Dermis blood vessel endothelial cell (primary cell): ENCODE measurements at regions not wholly inside any gene's neighbourhood (a gene's known extent, or its start where the extent isn't known, plus 50 kb on each side); places are given as distances from the start of the nearest gene placed in this dataset.
"Not testable (repeated sequence)": the region's sequence is repeated elsewhere in the genome, so short reads cannot be mapped to it uniquely, and the experiment has no call there.

Source experiments
- DNase-seq: peaks from one replicate; pipeline ENCODE4 v3.0.0; 2010

- DNase-seq, result no peak
Observed at GRCh38 chr14:87041290-87042020, 951.5 kb downstream of the GALC start.

- no peak for DNase-seq
Observed at GRCh38 chr14:87034680-87035079, 958.3 kb downstream of the GALC start.

GRCh38 chr14:87030197-87030596 is 962.8 kb downstream of the GALC start:
- no peak for DNase-seq

GRCh38 chr14:87020106-87020505 is 972.9 kb downstream of the GALC start:
- not testable (repeated sequence) for DNase-seq

- DNase-seq, result no peak
Observed at GRCh38 chr14:87018294-87018693, 974.7 kb downstream of the GALC start.

- no peak for DNase-seq
Observed at GRCh38 chr14:87017335-87017734, 975.6 kb downstream of the GALC start.

- DNase-seq, result no peak
Observed at GRCh38 chr14:87014856-87015255, 978.1 kb downstream of the GALC start.

GRCh38 chr14:87013583-87013982 is 979.4 kb downstream of the GALC start:
- DNase-seq, result no peak

GRCh38 chr14:87008965-87009364 is 984.0 kb downstream of the GALC start:
- DNase-seq, result no peak

GRCh38 chr14:87005280-87005679 is 987.7 kb downstream of the GALC start:
- no peak for DNase-seq

GRCh38 chr14:87002776-87003175 is 990.2 kb downstream of the GALC start:
- no peak for DNase-seq

GRCh38 chr14:87001333-87001732 is 991.6 kb downstream of the GALC start:
- no peak for DNase-seq

- no peak for DNase-seq
Observed at GRCh38 chr14:87000081-87000480, 992.9 kb downstream of the GALC start.

- DNase-seq, result no peak
Observed at GRCh38 chr14:86999036-86999435, 993.9 kb downstream of the GALC start.

GRCh38 chr14:86997271-86997670 is 995.7 kb downstream of the GALC start:
- DNase-seq, result no peak

- no peak for DNase-seq
Observed at GRCh38 chr14:86990396-86990795, 1002.6 kb downstream of the GALC start.

GRCh38 chr14:86989285-86989684 is 1003.7 kb downstream of the GALC start:
- no peak for DNase-seq

GRCh38 chr14:86987966-86988365 is 1005.0 kb downstream of the GALC start:
- DNase-seq, result no peak

- DNase-seq, result no peak
Observed at GRCh38 chr14:86973177-86973576, 1019.8 kb downstream of the GALC start.

GRCh38 chr14:86971292-86971691 is 1021.7 kb downstream of the GALC start:
- no peak for DNase-seq

- DNase-seq, result no peak
Observed at GRCh38 chr14:86961106-86961716, 1031.8 kb downstream of the GALC start.

GRCh38 chr14:86955771-86956354 is 1037.1 kb downstream of the GALC start:
- DNase-seq, result no peak

- DNase-seq, result no peak
Observed at GRCh38 chr14:86954623-86955022, 1038.4 kb downstream of the GALC start.

GRCh38 chr14:86946446-86946845 is 1046.5 kb downstream of the GALC start:
- no peak for DNase-seq
